Fibroblast of villous mesenchyme (primary cell): ENCODE measurements at regions not wholly inside any gene's neighbourhood (a gene's known extent, or its start where the extent isn't known, plus 50 kb on each side); places are given as distances from the start of the nearest gene placed in this dataset.

Experiments
- DNase-seq: peaks from one replicate; pipeline ENCODE4 v3.0.0-alpha.2; 2010; ENCODE audit warnings: low read depth
- H3K4me3 ChIP-seq: 2 replicates; pipeline ENCODE4 v1.5.1; 2011; ENCODE audit warnings: low read depth, mild to moderate bottlenecking, low read length
- CTCF ChIP-seq: IDR thresholded peaks from 2 replicates; pipeline ENCODE4 v1.5.1; 2012; ENCODE audit warnings: low read depth, mild to moderate bottlenecking, low read length; ENCODE audit not compliant: insufficient read depth

- TF ChIP-seq CTCF = no peak
- DNase-seq = peak; percentile 18
- H3K4me3 ChIP-seq = no peak overlapping the region
Measured at GRCh38 chr5:61686491-61687257, 354.6 kb downstream of the ZSWIM6 start.

- no peak for TF ChIP-seq CTCF
- DNase-seq = peak; percentile 9
- H3K4me3 ChIP-seq = no peak overlapping the region
Measured at GRCh38 chr5:61687371-61687770, 355.3 kb downstream of the ZSWIM6 start.

- H3K4me3 ChIP-seq = no peak overlapping the region
- no peak for TF ChIP-seq CTCF
- no peak for DNase-seq
Measured at GRCh38 chr5:61689153-61689846, 357.2 kb downstream of the ZSWIM6 start.

GRCh38 chr5:61697809-61698558 lies 365.9 kb downstream of the ZSWIM6 start:
- TF ChIP-seq CTCF = no peak
- DNase-seq = no peak
- H3K4me3 ChIP-seq = no peak overlapping the region

GRCh38 chr5:61701877-61702602 lies 370.0 kb downstream of the ZSWIM6 start:
- no peak overlapping the region for H3K4me3 ChIP-seq
- TF ChIP-seq CTCF = no peak
- DNase-seq = no peak

- peak; percentile 6 for DNase-seq
- no peak for TF ChIP-seq CTCF
- no peak overlapping the region for H3K4me3 ChIP-seq
Measured at GRCh38 chr5:61702784-61703183, 370.7 kb downstream of the ZSWIM6 start.
